Kidney (tissue), 13 donors: ENCODE measurements at regions not wholly inside any gene's neighbourhood (a gene's known extent, or its start where the extent isn't known, plus 50 kb on each side); places are given as distances from the start of the nearest gene placed in this dataset.

Experiments
- DNase-seq, 5 donors: peaks; one replicate each; pipeline ENCODE4 v3.0.0-alpha.2; 2013 to 2020
- FAIRE-seq: peaks from 2 replicates; lab custom pipeline; 2012; peaks lifted over from hg19 to GRCh38; lab: Jason Lieb, UNC
- H3K27ac ChIP-seq, 2 donors: one replicate each; pipeline ENCODE4 v1.7.0; 2013; ENCODE audit warnings: low read depth in 2 of 2, low read length in 2 of 2, inconsistent platforms in 1 of 2
- H3K27me3 ChIP-seq: one replicate; pipeline ENCODE4 v1.7.1; 2013; ENCODE audit warnings: low read length, inconsistent platforms; ENCODE audit not compliant: control insufficient read depth, insufficient read depth
- H3K36me3 ChIP-seq, 3 donors: one replicate each; pipeline versions ENCODE4 v1.7.0 to v1.7.1; 2013; ENCODE audit warnings: low read length in 3 of 3, control low read depth in 1 of 3, inconsistent platforms in 1 of 3; ENCODE audit not compliant: insufficient read depth in 3 of 3, control insufficient read depth in 2 of 3
- H3K4me1 ChIP-seq, 3 donors: one replicate each; pipeline versions ENCODE4 v1.7.0 to v1.7.1; 2013; ENCODE audit warnings: low read length in 3 of 3, inconsistent platforms in 1 of 3, low read depth in 1 of 3; ENCODE audit not compliant: control insufficient read depth in 2 of 3, insufficient read depth in 2 of 3
- H3K4me3 ChIP-seq, 3 donors: one replicate each; pipeline versions ENCODE4 v1.7.0 to v1.8.1; 2013; ENCODE audit warnings: low read length in 3 of 3, control low read depth in 1 of 3, inconsistent platforms in 1 of 3
- H3K9ac ChIP-seq, 3 donors: one replicate each; pipeline versions ENCODE4 v1.7.0 to v1.7.1; 2013; ENCODE audit warnings: low read length in 3 of 3, control low read depth in 1 of 3, inconsistent platforms in 1 of 3
- H3K9me3 ChIP-seq, 3 donors: one replicate each; pipeline versions ENCODE4 v1.7.0 to v1.7.1; 2013; ENCODE audit warnings: low read length in 3 of 3, control low read depth in 1 of 3, inconsistent platforms in 1 of 3; ENCODE audit not compliant: control insufficient read depth in 2 of 3, insufficient read depth in 1 of 3
- intact Hi-C: fragments of 100-400 bp; cut with DNase I; formaldehyde crosslinking; loops from one replicate; pipeline ENCODE4 v1.11.1; 2022
- TF ChIP-seq, protein P1 (sequence below): IDR thresholded peaks from 3 replicates; pipeline ENCODE4 v1.5.1; 2012; ENCODE audit warnings: mild to moderate bottlenecking, moderate library complexity, borderline replicate concordance; ENCODE audit not compliant: insufficient read depth; ENCODE audit errors: extremely low read depth
- donor health status: control.
- donor health status: control.
- donor health status: control.
- donor health status: control.
- donor health status: control.
- donor health status: DM: yes; HTN: yes; CAD: no.
- donor health status: Normal renal cell carcinoma (clear cell type).

DNA sequence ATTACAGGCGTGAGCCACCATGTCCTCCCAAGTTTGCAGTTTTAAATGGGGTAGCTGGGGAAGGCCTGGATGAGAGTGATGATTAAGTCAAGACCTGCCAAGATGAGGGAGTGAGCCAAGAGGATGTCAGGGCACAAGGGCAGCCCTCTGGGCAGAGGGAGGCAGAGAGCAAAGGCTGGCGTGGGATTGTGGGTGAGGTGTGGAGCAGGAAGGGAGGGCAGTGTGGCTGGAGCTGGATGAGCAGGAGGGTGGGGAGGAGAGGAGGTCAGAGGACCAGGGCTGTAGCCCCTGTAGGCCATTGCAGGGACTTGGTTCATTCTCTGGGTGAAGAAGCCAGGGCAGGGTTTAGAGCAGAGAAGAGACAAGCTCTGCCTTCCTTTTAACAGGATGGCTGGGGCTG, 53.7 kb upstream of the CTNNA1 start:
- no peak overlapping the region for H3K27ac ChIP-seq
- intact Hi-C loops, result no loop called here
- H3K27me3 ChIP-seq, result no peaks in the 10 kb centered on the region
- no peaks in the 10 kb centered on the region for H3K36me3 ChIP-seq
- H3K4me3 ChIP-seq, result no peak overlapping the region
- DNase-seq, result no peak
- FAIRE-seq, result no peak
- H3K9ac ChIP-seq, result no peak overlapping the region
- H3K4me1 ChIP-seq, result no peaks in the 10 kb centered on the region
- TF ChIP-seq, protein P1, sequence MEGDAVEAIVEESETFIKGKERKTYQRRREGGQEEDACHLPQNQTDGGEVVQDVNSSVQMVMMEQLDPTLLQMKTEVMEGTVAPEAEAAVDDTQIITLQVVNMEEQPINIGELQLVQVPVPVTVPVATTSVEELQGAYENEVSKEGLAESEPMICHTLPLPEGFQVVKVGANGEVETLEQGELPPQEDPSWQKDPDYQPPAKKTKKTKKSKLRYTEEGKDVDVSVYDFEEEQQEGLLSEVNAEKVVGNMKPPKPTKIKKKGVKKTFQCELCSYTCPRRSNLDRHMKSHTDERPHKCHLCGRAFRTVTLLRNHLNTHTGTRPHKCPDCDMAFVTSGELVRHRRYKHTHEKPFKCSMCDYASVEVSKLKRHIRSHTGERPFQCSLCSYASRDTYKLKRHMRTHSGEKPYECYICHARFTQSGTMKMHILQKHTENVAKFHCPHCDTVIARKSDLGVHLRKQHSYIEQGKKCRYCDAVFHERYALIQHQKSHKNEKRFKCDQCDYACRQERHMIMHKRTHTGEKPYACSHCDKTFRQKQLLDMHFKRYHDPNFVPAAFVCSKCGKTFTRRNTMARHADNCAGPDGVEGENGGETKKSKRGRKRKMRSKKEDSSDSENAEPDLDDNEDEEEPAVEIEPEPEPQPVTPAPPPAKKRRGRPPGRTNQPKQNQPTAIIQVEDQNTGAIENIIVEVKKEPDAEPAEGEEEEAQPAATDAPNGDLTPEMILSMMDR, result no peak
- no peaks in the 10 kb centered on the region for H3K9me3 ChIP-seq

DNA sequence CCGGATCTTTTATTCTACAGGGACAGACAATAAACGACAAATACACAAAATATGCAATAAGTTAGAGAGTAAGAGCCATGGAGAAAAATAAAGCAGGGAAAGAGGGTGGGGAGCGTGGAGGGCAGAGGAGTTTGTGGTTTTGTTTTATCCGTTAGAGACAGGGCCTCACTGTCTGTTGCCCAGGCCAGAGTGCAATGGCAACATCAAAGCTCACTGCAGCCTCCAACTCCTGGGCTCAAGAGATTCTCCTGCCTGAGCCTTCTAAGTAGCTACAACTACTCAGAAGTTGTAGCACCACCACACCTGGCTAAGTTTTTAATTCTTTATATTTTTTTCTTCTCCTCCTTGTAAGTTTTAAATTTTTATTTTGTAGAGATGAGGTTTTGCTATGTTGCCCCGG, 54.5 kb upstream of the CTNNA1 start:
- DNase-seq, result no peak
- Histone ChIP-seq H3K9me3 (no peaks in the 10 kb centered on the region), H3K27ac (no peak overlapping the region), H3K27me3 (no peaks in the 10 kb centered on the region), H3K4me3 (no peak overlapping the region), H3K4me1 (no peaks in the 10 kb centered on the region), H3K9ac (no peak overlapping the region), H3K36me3 (no peaks in the 10 kb centered on the region)
- TF ChIP-seq, protein P1, result no peak
- intact Hi-C loops, result no loop called here
- FAIRE-seq, result no peak

DNA sequence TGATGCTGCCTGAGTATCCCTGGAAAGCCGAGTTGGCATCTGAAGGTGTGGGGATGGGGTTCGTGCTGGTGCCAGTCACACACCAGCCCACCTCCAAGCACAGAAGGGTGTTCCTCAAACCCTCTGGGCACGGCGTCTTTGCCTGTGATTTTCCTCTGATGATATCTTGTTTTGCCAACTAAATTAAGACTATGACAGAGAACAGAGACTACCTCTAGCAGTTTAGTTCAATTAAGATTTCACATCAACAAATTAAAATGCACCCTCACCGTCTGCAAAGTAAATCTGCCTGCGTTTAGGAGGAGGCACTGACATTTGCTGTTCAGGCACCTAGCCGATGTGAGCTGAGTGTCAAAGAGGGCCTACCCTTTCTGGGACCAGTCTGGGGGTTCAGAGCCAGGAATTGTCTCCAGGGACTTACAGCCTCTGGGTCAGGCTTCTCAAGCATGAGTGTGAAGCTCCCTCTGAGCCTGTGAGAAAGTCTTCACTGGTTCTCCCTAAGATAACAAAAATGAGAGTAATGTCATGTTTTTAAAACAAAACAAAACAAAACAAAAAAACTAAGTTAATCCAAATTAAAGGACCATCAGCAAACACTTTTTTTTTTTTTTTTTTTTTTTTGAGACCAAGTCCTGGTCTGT, 55.4 kb upstream of the CTNNA1 start:
- H3K9ac ChIP-seq, result no peak overlapping the region

More for the DNA sequence above, 55.4 kb upstream of the CTNNA1 start:
- intact Hi-C loops, result no loop called here
- Histone ChIP-seq H3K27me3 (no peaks in the 10 kb centered on the region), H3K4me3 (no peak overlapping the region), H3K9me3 (no peaks in the 10 kb centered on the region), H3K36me3 (no peaks in the 10 kb centered on the region), H3K27ac (no peak overlapping the region), H3K4me1 (no peaks in the 10 kb centered on the region)
- no peak for FAIRE-seq
- no peak for DNase-seq
- TF ChIP-seq, protein P1, result no peak
